GM19099 (cell line): ENCODE measurements at regions not wholly inside any gene's neighbourhood (a gene's known extent, or its start where the extent isn't known, plus 50 kb on each side); places are given as distances from the start of the nearest gene placed in this dataset.

Experiments
- POLR2A ChIP-seq: IDR thresholded peaks from 3 replicates; pipeline ENCODE4 v1.6.1; 2011; ENCODE audit warnings: low read depth; ENCODE audit not compliant: insufficient read length; ENCODE audit errors: extremely low read depth

DNA sequence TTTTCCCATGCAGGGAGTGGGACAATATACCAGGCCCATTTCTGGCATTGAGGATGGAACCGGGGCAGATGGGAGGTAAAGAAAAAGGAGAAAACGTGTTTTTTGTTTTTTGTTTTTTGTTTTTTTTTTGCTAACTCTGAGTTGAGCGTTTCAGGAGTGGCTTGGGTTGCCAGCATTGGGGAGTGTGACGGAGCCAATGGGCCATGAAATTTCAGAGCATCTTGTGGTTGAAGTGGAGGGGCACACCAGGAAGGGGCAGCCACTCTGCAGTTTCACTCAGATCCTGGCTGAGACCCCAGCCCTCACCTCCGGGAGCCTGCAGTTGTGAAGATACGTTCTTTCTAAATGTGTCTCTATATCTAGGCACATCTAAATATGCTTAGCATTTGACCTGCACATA is 240.5 kb downstream of the TLE3 start:
- TF ChIP-seq POLR2A: no peak

DNA sequence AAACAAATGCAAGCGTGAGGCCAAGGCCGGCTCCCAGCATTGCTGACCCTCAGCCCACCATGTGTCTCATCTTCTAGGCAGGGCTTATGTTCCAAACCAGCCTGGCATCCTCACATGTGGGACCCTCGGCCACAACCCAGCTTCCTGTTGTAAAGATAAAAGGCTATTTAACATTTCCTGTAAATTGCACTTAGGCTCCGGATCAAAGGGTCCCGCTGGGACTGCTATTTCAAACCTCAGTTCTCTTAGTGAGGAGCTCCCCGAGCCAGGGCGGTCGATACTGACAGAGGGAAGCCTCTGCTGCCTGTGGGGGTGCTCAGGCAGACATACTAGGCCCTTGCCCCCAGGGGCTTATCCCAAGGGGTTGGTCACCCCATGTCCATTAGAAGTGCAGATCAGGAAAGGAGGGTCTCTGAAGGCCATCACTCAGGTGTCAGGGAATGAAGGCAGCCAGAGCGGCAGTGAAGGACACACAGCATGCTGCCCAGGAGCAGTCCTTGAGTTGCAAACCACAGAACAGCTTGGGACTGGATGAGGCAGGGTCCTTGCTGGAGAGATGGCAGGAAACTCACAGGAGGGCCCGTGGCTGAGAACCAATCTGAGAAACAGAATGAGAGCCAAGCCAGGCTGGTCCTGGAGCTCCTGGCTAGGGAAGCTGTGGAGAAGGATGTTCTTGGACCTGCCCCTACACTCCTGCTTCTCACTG is 239.9 kb downstream of the TLE3 start:
- no peak for TF ChIP-seq POLR2A

DNA sequence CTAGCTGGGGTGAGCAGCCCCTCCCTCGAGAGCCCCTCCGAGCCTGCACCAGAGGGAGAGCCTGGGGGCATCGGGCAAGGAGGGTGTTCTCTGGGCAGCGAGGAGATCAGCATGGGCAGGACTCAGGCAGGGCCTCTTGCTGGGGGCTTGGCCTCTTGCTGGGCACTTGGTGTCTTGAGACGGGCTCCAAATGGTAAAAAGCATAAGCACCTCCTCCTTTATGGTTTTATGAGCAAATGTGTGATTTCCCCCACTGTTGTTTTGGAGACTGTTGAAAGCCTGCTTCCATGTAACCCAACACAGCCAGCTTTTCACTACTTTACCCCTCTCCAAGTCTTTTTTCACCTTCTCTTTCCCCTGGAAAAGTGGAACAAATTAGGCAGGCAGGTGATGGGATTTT is 239.3 kb downstream of the TLE3 start:
- TF ChIP-seq POLR2A: no peak

DNA sequence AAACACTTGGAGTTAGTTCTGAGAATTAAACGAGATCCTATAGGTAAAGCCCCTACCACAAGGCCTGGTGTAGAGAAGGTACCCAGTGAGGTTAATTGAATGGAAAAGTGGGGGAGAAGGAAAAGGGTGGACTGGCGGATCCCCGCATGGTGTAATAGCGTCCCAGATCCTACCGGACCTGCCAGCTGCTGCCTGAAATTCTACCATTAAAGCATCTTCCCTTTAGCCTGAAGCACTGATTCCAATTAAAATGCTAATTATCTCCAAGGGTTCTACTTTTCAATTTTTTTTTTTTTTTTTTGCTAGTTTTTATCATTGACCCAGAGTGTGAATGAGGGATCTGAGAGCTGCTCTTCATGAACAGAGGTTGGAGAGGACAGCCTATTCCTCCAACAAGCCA is 237.9 kb downstream of the TLE3 start:
- TF ChIP-seq POLR2A: no peak

DNA sequence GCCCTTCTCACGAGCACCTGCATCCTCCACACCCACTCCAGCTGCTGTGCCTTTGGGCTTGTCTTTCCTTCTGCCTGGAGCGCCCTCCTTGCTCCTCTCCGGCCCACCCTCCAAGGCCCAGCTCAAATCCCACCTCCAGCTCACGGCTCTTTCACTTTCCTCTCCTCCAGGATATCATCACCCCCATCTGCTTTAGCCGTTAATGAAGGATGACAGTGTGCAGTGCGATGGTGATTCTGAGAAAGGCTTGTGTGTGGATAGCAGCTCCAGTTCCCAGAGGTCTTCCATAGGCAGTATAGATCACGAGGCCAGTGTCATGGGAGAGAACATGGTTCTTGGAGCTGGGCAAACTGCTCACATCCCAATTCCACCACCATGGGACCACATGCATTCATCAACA is 237.4 kb downstream of the TLE3 start:
- no peak for TF ChIP-seq POLR2A

DNA sequence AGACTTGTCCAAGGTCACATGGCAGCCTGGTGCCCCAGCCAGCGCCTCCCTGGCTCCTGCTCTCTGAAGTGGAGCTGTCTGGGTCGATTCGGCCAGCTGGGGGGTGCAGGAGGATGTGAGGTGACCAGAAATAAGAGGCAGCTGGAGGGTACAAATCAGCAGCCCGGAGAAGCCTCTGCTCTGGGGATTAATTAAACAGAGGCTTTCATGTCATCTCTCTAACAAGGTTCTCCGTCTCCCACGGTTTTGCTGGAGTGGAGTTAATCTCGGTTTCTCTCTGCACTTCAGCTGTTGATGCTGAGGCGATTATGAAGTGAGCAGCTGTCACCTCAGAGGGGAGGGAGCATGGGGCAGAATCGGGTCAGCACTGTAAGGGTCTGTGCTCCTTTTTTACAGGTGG is 236.8 kb downstream of the TLE3 start:
- no peak for TF ChIP-seq POLR2A

DNA sequence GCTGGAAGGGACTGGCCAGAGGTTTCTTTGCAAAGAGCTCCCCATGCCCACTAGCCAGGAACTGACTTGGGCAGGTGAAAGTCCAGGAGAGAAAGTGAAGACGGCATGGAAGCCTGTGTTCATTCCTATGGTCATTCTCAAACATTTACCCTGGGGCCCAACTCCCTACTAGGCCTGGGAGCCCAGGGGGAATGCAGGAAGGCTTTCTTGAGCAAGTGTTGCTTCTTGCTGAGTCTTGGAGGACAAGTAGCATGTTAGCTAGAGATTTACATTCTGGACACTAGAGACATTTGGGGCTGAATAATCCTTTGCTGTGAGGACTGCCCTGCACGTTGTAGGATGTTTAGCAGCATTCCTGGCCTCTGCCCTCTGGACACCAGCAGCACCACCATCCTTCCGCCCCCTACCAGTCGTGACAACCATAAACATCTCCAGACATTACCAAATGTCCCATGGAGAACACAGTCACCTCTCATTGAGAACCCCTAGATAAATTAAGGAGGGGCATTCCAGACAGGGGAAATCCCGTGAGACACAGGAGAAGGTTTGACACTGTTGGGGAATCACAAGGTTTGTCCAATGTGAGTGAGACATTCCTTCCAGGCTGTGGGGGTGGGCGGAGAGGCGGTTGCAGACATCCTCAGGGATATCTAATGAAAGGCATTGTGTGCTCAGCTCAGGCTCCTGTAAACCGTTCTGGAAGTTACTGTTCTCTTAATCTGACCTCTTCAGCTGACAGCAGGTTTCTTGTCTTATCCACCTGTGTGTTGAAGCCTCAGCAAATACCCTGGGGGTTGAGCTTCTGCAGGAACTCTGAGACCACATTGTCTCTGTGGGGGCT is 236.2 kb downstream of the TLE3 start:
- no peak for TF ChIP-seq POLR2A

DNA sequence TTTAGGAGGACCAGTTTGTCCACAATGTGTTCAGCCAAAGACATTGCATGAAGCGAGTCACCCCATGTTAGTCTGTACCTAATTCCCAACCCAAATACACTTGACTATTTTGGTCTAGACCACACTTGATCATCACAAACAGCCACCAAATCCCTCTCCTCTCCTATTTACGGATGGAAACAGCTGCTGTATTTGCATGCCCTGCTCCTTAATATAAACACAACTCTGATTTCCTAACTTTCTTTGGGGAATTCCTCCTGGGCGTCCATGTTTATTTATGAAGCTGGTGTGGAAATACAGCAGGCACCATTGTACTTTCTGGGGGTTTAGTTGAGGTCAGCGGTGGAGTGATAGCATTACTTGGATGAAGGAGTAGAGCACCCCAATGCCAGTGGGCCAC is 235.2 kb downstream of the TLE3 start:
- no peak for TF ChIP-seq POLR2A

DNA sequence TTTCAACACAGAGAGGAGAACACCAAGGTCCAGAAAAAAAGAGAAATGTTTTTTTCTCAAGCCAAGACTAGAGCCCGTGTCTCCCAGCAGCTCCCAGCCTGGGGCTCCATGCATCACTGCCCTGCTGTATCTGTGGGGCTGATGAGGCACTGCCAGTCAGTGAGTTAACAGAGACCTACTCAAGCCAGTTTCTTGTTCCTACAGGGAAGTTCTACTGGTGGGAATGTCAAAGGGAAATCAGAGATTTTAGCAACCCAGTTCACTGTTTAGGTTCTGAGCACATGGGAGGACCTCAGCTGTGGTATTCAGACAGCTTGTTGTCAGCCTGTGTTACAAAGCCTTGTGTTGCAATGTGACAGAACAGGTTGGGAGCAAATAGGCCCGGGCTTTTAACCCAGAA is 234.3 kb downstream of the TLE3 start:
- no peak for TF ChIP-seq POLR2A

DNA sequence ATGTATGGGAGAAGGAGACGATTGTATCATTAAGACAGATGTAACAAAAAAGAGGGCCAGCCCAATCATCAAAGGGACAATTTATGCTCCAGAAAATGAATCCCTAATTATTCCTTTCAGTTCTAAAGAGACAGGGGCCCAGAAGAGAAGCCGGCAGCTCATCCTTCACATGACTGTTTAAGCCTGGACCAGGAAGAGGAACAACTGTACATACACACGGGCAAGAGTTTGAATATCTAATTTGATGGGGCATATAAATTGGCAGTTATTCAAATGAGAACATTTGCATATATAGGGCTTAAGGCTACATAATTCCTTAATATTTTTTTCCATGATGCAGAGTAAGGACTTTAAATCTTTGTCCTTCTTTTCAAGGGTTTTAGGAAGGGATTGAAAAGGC is 232.3 kb downstream of the TLE3 start:
- no peak for TF ChIP-seq POLR2A

DNA sequence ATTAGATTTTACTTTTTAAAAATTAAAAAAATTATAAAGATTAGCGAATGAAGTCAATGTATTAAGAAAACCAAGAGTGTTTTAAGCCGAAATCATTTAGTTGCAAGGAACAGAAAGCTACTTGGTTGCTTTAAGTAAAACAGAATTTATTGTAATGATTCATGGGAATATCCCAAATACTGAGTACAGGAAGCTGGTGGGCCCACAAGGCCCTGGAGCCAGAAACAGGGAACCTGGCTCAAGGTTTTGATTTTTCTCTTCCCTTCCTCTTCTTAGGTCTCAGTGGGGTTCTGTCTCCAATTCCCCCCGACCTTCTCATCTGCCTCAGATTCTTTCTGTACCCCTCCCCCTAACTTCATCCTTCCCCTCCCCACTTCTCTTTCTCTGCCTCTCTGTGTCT is 229.0 kb downstream of the TLE3 start:
- no peak for TF ChIP-seq POLR2A

DNA sequence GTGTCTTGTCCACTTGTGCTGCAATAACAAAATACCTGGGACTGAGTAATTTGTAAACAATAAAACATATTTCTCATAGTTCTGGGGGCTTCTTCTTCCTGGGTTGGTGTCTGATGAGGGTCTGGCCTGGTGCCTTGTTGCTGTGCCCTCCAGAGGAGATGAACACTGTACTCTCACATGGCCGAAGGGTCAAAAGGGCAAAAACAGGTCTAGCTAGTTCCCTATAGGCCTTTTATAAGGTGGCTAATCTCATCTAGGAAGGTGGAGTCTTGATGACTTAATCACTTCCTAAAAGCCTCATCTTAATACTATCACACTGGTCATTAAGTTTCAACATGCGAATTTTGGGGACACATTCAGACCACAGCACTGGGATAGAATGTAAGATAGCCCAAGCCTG is 228.4 kb downstream of the TLE3 start:
- TF ChIP-seq POLR2A: no peak

DNA sequence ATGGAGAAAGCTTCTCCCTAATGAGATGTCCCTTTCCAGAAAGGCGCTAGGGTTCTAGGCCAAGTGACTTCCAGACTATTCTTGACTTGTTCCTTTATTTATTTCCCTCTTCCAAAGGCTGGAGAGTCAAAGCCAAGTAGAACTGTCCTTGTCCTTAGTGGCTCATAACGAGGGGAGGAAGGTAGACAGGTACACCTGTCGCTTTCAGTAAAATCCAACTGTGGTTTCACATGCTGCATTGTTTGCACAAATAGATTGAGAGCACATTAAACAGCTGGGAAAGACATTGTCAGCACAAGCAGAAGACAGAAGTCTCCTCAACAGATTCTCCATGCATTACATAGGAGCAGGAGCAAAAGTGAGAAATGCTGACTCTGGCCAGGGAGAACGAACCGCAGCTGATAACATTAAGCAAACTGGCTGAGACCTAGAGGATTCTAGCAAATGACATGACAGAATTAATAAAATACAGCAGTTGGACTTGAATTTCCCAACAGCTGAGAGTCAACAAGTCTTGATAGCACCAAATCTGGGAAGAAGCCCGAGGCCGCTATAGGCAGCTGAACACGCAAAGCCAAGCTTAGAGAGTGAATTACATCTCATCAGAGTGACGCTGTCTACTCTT is 227.7 kb downstream of the TLE3 start:
- TF ChIP-seq POLR2A: no peak

DNA sequence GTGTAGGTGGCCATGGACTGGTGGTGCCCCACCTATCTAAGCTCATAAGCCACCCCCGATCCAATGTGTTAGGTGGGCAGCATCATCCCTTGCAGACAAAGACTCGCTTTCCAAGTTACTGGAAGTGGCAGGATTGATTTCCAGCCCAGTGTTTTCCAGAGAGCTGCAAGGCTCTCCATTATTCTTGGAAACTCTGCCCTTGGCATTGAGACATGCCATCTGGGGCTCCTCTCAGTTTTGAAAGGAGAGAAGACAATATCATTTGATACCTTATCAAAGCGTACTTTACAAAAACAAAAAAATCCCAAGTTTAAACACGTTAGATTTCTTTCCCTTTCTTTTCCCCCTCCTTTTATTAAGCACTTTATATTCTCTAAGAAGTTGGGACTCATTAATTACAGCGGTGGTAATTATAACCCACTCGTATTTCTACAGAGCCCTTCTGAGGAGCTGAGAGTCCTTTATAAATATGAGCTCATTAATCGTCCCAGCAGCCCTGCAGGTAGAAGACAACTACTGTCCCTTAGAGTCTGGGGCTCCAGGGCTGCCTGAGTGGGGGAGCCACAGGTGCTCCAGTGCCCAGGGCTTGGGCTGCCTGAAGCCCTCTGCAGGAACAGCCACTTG is 226.1 kb downstream of the TLE3 start:
- TF ChIP-seq POLR2A: no peak

DNA sequence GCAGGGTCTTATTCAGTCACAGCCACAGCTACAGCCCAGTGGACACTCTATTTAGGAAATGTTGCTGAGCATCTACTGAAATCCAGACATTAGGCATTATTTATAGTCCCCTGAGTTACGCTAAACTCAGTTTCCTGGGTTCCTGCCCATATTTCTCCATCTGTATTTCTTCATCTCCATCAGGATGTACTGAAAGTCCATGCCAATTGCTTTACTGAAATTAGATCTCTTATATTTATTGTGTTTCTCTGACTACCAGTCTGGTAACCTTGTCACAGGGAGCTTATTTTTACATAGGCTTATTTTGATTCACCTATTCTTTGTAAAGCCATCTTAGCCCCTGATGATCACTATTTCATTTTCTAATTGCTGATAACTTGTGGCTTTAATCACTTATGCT is 223.9 kb downstream of the TLE3 start:
- no peak for TF ChIP-seq POLR2A
